Upper lobe of left lung (tissue), 6 donors: ENCODE measurements at regions not wholly inside any gene's neighbourhood (a gene's known extent, or its start where the extent isn't known, plus 50 kb on each side); places are given as distances from the start of the nearest gene placed in this dataset.

Experiments used
- ATAC-seq, 2 donors: fragments of 200-7000 bp; cut with Tn5 transposase; one replicate each; pipeline ENCODE4 v1.9.1; 2022; ENCODE audit warnings: mild to moderate bottlenecking in 2 of 2, moderate library complexity in 2 of 2; ENCODE audit not compliant: low FRiP score in 2 of 2
- DNase-seq, 2 donors: peaks; one replicate each; pipeline ENCODE4 v3.0.0-alpha.2; 2019 to 2020
- H3K27ac ChIP-seq, 4 donors: fragments of 200-600 bp; sonication (generic); one replicate each; pipeline ENCODE4 v1.5.1; 2016 to 2019
- H3K27me3 ChIP-seq, 4 donors: fragments of 200-600 bp; sonication (generic); one replicate each; pipeline ENCODE4 v1.5.1; 2017 to 2019
- H3K36me3 ChIP-seq, 4 donors: fragments of 200-600 bp; sonication (generic); one replicate each; pipeline ENCODE4 v1.5.1; 2016 to 2019
- H3K4me1 ChIP-seq, 4 donors: fragments of 200-600 bp; sonication (generic); one replicate each; pipeline ENCODE4 v1.5.1; 2018 to 2019
- H3K4me3 ChIP-seq, 4 donors: fragments of 200-600 bp; sonication (generic); one replicate each; pipeline ENCODE4 v1.5.1; 2017 to 2019; ENCODE audit warnings: mild to moderate bottlenecking in 2 of 4, moderate library complexity in 1 of 4
- H3K9me3 ChIP-seq, 4 donors: fragments of 200-600 bp; sonication (generic); one replicate each; pipeline ENCODE4 v1.5.1; 2018 to 2019
- CTCF ChIP-seq, 6 experiments: fragments of 450-650 bp in 4 of 6; fragments of 200-600 bp in 2 of 6; sonication (generic) in 2 of 6; IDR thresholded peaks; one replicate each; pipeline ENCODE4 v1.5.1; 2016 to 2019; ENCODE audit warnings: antibody characterized with exemption in 6 of 6
- EP300 ChIP-seq, 4 donors: sonication (generic); formaldehyde crosslinking; IDR thresholded peaks; one replicate each; pipeline ENCODE4 v1.5.1; 2017; ENCODE audit warnings: antibody characterized with exemption in 4 of 4, control low read depth in 2 of 4
- POLR2A ChIP-seq, 4 donors: fragments of 450-650 bp; IDR thresholded peaks; one replicate each; pipeline ENCODE4 v1.5.1; 2016 to 2017; ENCODE audit warnings: antibody characterized with exemption in 4 of 4, mild to moderate bottlenecking in 2 of 4
- POLR2AphosphoS5 ChIP-seq, 2 donors: sonication (generic); formaldehyde crosslinking; IDR thresholded peaks; one replicate each; pipeline ENCODE4 v1.5.1; 2017; ENCODE audit warnings: antibody characterized with exemption in 2 of 2
- WGBS, 2 donors: methylation state at CpG; one replicate each; pipeline ENCODE4 v1.1.5; 2017 to 2018; 5-methylcytosine and 5-hydroxymethylcytosine counted together
- donor health status: DM: no; HTN: no; CAD: no; lungs with moderate emphysema.
- donor health status: DM: no; HTN: yes; CAD: no; lungs with severe emphysema.

DNA sequence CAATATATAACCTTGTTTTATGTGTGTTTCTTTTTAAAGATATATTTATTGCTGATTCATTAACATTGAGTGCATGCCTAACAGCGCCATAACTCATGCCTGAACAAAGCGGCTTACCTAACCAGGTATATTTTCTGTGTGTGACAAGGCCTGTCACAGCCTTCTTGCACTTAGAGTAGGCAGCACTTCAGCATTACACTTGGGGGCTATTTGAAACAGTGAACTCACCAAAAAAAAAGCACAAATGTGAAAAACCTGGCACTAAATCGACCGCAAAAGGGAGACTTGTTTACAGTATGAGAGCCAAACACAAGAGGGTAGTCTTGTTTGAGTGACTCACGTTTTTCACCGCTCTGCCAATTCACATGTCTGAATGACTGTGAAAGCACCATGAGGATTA is 111.7 kb downstream of the DISP1 start:
- H3K4me1 ChIP-seq, result peaks cover 5 to 10% (median 9%) of the 10 kb centered on the region in 4 donors
- no peaks in the 10 kb centered on the region for H3K27me3 ChIP-seq
- DNase-seq, result no peak
- TF ChIP-seq POLR2A (IDR thresholded peaks at IDR 0.05), result no peak
- TF ChIP-seq CTCF (IDR thresholded peaks at IDR 0.05), result no peak
- TF ChIP-seq POLR2AphosphoS5 (IDR thresholded peaks at IDR 0.05), result no peak
- no peak for TF ChIP-seq EP300 (IDR thresholded peaks at IDR 0.05)
- no peak overlapping the region for H3K4me3 ChIP-seq
- no peaks in the 10 kb centered on the region for H3K9me3 ChIP-seq
- WGBS, 2 donors, result 55 to 56% methylated on average over 6 of the region's 6 CpGs
- no peaks in the 10 kb centered on the region for H3K36me3 ChIP-seq
- ATAC-seq, result peak in 1 of 2 donors; percentile 56
- H3K27ac ChIP-seq, result no peak overlapping the region

- H3K27ac ChIP-seq, result no peak overlapping the region
- ATAC-seq (no peak), DNase-seq (no peak)
- no peaks in the 10 kb centered on the region for H3K36me3 ChIP-seq
- peaks cover 5 to 10% (median 9%) of the 10 kb centered on the region in 4 donors for H3K4me1 ChIP-seq
- no peak overlapping the region for H3K4me3 ChIP-seq
- TF ChIP-seq EP300 (IDR thresholded peaks at IDR 0.05), result no peak
- no peak for TF ChIP-seq POLR2A (IDR thresholded peaks at IDR 0.05)
- no peak for TF ChIP-seq CTCF (IDR thresholded peaks at IDR 0.05)
- no peak for TF ChIP-seq POLR2AphosphoS5 (IDR thresholded peaks at IDR 0.05)
- 83 to 92% methylated on average over 4 of the region's 4 CpGs for WGBS, 2 donors
- no peaks in the 10 kb centered on the region for H3K27me3 ChIP-seq
- H3K9me3 ChIP-seq, result no peaks in the 10 kb centered on the region
Measured at GRCh38 chr1:222927031-222927430, 112.2 kb downstream of the DISP1 start.

DNA sequence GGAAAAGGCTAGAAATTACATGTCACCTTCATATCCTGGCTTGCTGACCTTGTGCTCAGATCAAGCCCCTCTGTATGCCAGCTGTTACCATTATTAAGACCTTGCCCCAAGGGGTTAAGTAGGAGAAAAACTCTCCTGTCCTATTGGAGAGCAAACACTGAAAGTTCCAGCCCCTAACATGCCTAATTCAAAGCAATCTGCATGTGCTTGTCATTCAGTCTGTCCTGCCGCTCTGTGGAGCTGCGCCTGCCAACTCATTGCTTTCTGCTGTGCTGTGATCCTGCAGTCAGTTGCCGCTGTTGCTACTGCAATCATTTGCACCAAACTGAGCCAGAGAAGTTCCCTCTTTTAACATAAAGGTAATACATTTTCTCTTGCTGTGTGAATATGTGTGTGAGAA is 113.4 kb downstream of the DISP1 start:
- peak; percentile 85 to 87 for ATAC-seq
- Histone ChIP-seq H3K27ac (peak overlapping the region; percentile 6 to 78 (median 19)), H3K27me3 (no peaks in the 10 kb centered on the region), H3K36me3 (no peaks in the 10 kb centered on the region), H3K4me3 (peak overlapping the region in 3 of 4 donors; percentile 33 to 48 (median 46)), H3K4me1 (peaks cover 5 to 10% (median 8%) of the 10 kb centered on the region in 4 donors), H3K9me3 (no peaks in the 10 kb centered on the region)
- no peak for TF ChIP-seq EP300 (IDR thresholded peaks at IDR 0.05)
- peak; percentile 40 to 85 for TF ChIP-seq POLR2AphosphoS5 (IDR thresholded peaks at IDR 0.05)
- TF ChIP-seq CTCF (IDR thresholded peaks at IDR 0.05), result no peak
- TF ChIP-seq POLR2A (IDR thresholded peaks at IDR 0.05), result peak in 2 of 4 donors; percentile 24 to 53
- WGBS, 2 donors, result 25 to 50% methylated on average over 2 to 3 of the region's 3 CpGs
- DNase-seq, result peak in 1 of 2 donors; percentile 78

DNA sequence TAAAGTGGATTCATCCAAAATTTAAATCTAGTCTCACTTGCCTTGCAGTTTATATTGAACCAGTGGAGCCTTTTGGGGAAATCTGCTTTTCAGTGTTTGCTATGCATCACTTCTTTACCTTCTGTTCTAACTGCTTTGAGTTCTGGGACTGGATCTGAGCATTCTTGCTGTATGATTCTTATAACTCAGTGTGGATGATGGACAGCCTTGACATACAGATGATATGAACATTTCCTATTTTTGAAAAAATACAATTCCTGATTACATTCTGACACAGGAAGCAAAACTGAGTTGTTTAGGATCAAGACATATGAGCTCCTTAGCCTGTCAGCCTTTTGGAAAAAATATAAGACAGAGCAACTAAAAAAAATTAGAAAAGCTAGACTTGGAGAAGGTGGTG is 115.2 kb downstream of the DISP1 start:
- H3K36me3 ChIP-seq, result no peaks in the 10 kb centered on the region
- no peaks in the 10 kb centered on the region for H3K9me3 ChIP-seq
- H3K4me3 ChIP-seq, result peak overlapping the region in 3 of 4 donors; percentile 33 to 48 (median 46)
- TF ChIP-seq POLR2AphosphoS5 (IDR thresholded peaks at IDR 0.05) (no peak), POLR2A (IDR thresholded peaks at IDR 0.05) (no peak), CTCF (IDR thresholded peaks at IDR 0.05) (no peak), EP300 (IDR thresholded peaks at IDR 0.05) (no peak)
- peaks cover 0 to 5% (median 4%) of the 10 kb centered on the region in 4 donors for H3K4me1 ChIP-seq
- no peaks in the 10 kb centered on the region for H3K27me3 ChIP-seq
- peak overlapping the region in 3 of 4 donors; percentile 31 to 78 (median 66) for H3K27ac ChIP-seq
- DNase-seq, result no peak
- ATAC-seq, result no peak

DNA sequence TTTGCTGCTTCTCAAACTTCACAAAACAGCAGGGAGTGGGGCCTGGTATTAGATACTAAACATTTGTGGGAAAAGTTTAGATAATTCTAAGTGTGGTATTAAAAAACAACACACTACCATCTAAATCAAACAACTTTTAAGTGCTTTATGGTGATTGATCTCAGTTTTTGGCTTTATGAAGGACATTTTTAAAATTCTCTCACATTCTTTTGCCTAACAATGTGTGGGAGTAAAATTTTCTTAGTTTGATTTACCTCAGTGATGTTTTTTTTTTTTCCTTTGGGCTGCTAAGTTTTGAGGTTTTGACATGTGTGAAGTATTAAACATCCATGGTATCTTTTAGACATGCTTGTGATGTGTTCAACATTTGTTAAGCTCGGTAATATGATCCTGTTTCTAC is 116.2 kb downstream of the DISP1 start:
- DNase-seq, result no peak
- H3K4me3 ChIP-seq, result peak overlapping the region in 3 of 4 donors; percentile 33 to 48 (median 46)
- 57 to 61% methylated on average over 1 of the region's 1 CpG for WGBS, 2 donors
- H3K4me1 ChIP-seq, result peaks cover 0 to 5% (median 2%) of the 10 kb centered on the region in 4 donors
- H3K9me3 ChIP-seq, result no peaks in the 10 kb centered on the region
- no peak for TF ChIP-seq POLR2A (IDR thresholded peaks at IDR 0.05)
- TF ChIP-seq EP300 (IDR thresholded peaks at IDR 0.05), result no peak
- TF ChIP-seq CTCF (IDR thresholded peaks at IDR 0.05), result no peak
- TF ChIP-seq POLR2AphosphoS5 (IDR thresholded peaks at IDR 0.05), result no peak
- no peak for ATAC-seq
- no peaks in the 10 kb centered on the region for H3K27me3 ChIP-seq
- no peaks in the 10 kb centered on the region for H3K36me3 ChIP-seq
- peak overlapping the region in 2 of 4 donors; percentile 66 to 78 for H3K27ac ChIP-seq
